Glomerular endothelial cell (primary cell): ENCODE measurements at regions not wholly inside any gene's neighbourhood (a gene's known extent, or its start where the extent isn't known, plus 50 kb on each side); places are given as distances from the start of the nearest gene placed in this dataset.

Experiments used
- DNase-seq: peaks from one replicate; pipeline ENCODE4 v3.0.0-alpha.2; 2011; ENCODE audit warnings: low read depth, low spot score; ENCODE audit errors: extremely low read depth

- no peak for DNase-seq
These were observed 50.3 kb upstream of the SORBS2 start for GRCh38 chr4:185862340-185862739.

GRCh38 chr4:185863946-185864345 lies 52.0 kb upstream of the SORBS2 start:
- no peak for DNase-seq

GRCh38 chr4:185865901-185866328 lies 53.9 kb upstream of the SORBS2 start:
- no peak for DNase-seq

GRCh38 chr4:185867770-185868169 lies 55.8 kb upstream of the SORBS2 start:
- no peak for DNase-seq

GRCh38 chr4:185868983-185869382 lies 57.0 kb upstream of the SORBS2 start:
- DNase-seq, result no peak

- DNase-seq, result no peak
These were observed 57.4 kb upstream of the SORBS2 start for GRCh38 chr4:185869427-185869826.

- DNase-seq, result no peak
These were observed 58.4 kb upstream of the SORBS2 start for GRCh38 chr4:185870366-185870765.

GRCh38 chr4:185872747-185873380 lies 60.9 kb upstream of the SORBS2 start:
- DNase-seq, result no peak

GRCh38 chr4:185874516-185875230 lies 62.7 kb upstream of the SORBS2 start:
- no peak for DNase-seq

GRCh38 chr4:185875316-185875907 lies 63.4 kb upstream of the SORBS2 start:
- no peak for DNase-seq

- no peak for DNase-seq
These were observed 66.6 kb upstream of the SORBS2 start for GRCh38 chr4:185878633-185879032.

GRCh38 chr4:185879666-185880312 lies 67.8 kb upstream of the SORBS2 start:
- no peak for DNase-seq

GRCh38 chr4:185880571-185880970 lies 68.6 kb upstream of the SORBS2 start:
- DNase-seq, result no peak

- DNase-seq, result no peak
These were observed 69.4 kb upstream of the SORBS2 start for GRCh38 chr4:185881430-185881829.

GRCh38 chr4:185883591-185883990 lies 71.6 kb upstream of the SORBS2 start:
- DNase-seq, result no peak

- no peak for DNase-seq
These were observed 73.1 kb upstream of the SORBS2 start for GRCh38 chr4:185885075-185885474.

GRCh38 chr4:185885604-185886003 lies 73.6 kb upstream of the SORBS2 start:
- no peak for DNase-seq

GRCh38 chr4:185886832-185887524 lies 75.0 kb upstream of the SORBS2 start:
- DNase-seq, result no peak

GRCh38 chr4:185888676-185889075 lies 76.7 kb upstream of the SORBS2 start:
- DNase-seq, result no peak

GRCh38 chr4:185889585-185889984 lies 77.6 kb upstream of the SORBS2 start:
- DNase-seq, result no peak

GRCh38 chr4:185890196-185890595 lies 78.2 kb upstream of the SORBS2 start:
- no peak for DNase-seq
